ENCODE measurements at regions not wholly inside any gene's neighbourhood (a gene's known extent, or its start where the extent isn't known, plus 50 kb on each side); places are given as distances from the start of the nearest gene placed in this dataset.
"Not testable (repeated sequence)": the region's sequence is repeated elsewhere in the genome, so short reads cannot be mapped to it uniquely, and the experiment has no call there.

DNA sequence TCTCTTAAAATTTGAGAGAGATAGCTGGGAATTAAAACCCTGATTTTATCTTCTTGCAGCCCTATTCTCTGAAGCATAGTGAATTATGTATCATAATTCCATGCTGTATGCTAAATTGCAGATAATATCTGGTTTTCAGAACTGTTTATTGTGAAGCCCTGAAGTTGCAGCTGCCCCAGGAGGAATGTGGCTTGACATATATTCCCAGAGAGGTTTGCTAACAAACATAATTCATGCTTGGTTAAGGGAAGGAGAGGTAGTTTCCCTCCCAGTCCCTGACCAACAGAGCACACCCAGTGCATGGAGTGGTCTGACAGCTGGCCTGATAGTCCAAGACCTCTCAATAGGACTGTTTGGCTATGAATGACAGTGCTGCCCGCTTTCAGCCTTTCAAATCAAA, 500.6 kb upstream of the MIR17HG start:
- H3K4me3 ChIP-seq: no peak overlapping the region
- no peak for TF ChIP-seq CBX8 (IDR thresholded peaks at IDR 0.05)
- TF ChIP-seq, protein P1, sequence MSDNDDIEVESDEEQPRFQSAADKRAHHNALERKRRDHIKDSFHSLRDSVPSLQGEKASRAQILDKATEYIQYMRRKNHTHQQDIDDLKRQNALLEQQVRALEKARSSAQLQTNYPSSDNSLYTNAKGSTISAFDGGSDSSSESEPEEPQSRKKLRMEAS (IDR thresholded peaks at IDR 0.05): no peak
- no peak for TF ChIP-seq MYC (IDR thresholded peaks at IDR 0.05; ENCODE audit: borderline replicate concordance, low read length)
- TF ChIP-seq RNF2 (IDR thresholded peaks at IDR 0.05; ENCODE audit: borderline replicate concordance, low read depth): no peak
- TF ChIP-seq HOXB5 (CRISPR knock-in tag; IDR thresholded peaks at IDR 0.05): no peak
- TF ChIP-seq MAFK (IDR thresholded peaks at IDR 0.05; ENCODE audit: partially characterized antibody): no peak
- no peak for TF ChIP-seq CHD4 (IDR thresholded peaks at IDR 0.05; ENCODE audit: borderline replicate concordance)
- TF ChIP-seq, protein P2, sequence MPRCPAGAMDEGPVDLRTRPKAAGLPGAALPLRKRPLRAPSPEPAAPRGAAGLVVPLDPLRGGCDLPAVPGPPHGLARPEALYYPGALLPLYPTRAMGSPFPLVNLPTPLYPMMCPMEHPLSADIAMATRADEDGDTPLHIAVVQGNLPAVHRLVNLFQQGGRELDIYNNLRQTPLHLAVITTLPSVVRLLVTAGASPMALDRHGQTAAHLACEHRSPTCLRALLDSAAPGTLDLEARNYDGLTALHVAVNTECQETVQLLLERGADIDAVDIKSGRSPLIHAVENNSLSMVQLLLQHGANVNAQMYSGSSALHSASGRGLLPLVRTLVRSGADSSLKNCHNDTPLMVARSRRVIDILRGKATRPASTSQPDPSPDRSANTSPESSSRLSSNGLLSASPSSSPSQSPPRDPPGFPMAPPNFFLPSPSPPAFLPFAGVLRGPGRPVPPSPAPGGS (IDR thresholded peaks at IDR 0.05): no peak
- no peak for TF ChIP-seq ESRRA (IDR thresholded peaks at IDR 0.05; ENCODE audit: borderline replicate concordance, low read length)
- TF ChIP-seq EP300 (IDR thresholded peaks at IDR 0.05): no peak
- TF ChIP-seq, protein P3, sequence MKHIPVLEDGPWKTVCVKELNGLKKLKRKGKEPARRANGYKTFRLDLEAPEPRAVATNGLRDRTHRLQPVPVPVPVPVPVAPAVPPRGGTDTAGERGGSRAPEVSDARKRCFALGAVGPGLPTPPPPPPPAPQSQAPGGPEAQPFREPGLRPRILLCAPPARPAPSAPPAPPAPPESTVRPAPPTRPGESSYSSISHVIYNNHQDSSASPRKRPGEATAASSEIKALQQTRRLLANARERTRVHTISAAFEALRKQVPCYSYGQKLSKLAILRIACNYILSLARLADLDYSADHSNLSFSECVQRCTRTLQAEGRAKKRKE (CRISPR knock-in tag; IDR thresholded peaks at IDR 0.05; ENCODE audit: low read depth): no peak
- no peak for TF ChIP-seq NFE2L2 (conservative IDR thresholded peaks at IDR 0.05; ENCODE audit: low read length)
- TF ChIP-seq KDM5A (IDR thresholded peaks at IDR 0.05): no peak
- TF ChIP-seq ZSCAN20 (CRISPR knock-in tag; IDR thresholded peaks at IDR 0.05): no peak
- no peak for TF ChIP-seq RFX5 (IDR thresholded peaks at IDR 0.05)
- TF ChIP-seq ZFP36 (IDR thresholded peaks at IDR 0.05; ENCODE audit: borderline replicate concordance, partially characterized antibody): no peak
- TF ChIP-seq ZNF302 (CRISPR knock-in tag; IDR thresholded peaks at IDR 0.05): no peak
- TF ChIP-seq HOXA7 (CRISPR knock-in tag; IDR thresholded peaks at IDR 0.05): no peak
- DNase-seq (ENCODE audit: low read depth in 1 of 2, low spot score in 1 of 2): no peak
- POLR2A ChIA-PET: no interaction called here
- no peaks in the 10 kb centered on the region for H3K9me3 ChIP-seq
- no peak overlapping the region for H3K27ac ChIP-seq
- H3K4me1 ChIP-seq: no peaks in the 10 kb centered on the region
- H3K4me2 ChIP-seq: no peak overlapping the region
- FAIRE-seq: no peak
- WGBS (ENCODE audit: missing lambda C conversion rate): 86% methylated on average over 1 of the region's 1 CpG
- CTCF ChIA-PET: no interaction called here
- no peak for ATAC-seq

DNA sequence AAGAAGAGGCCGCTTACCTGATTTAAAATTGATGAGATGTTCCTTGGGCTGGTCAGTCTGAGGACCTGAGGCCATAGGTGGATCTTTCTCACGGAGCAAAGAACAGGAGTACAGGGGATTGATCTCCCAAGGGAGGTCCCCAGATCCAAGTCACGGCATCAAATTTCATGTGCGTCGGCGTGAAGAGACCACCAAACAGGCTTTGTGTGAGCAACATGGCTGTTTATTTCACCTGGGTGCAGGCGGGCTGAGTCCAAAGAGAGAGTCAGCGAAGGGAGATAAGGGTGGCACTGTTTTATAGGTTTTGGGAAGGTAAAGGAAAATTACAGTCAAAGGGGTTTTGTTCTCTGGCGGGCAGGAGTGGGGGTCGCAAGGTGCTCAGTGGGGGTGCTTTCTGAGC, 493.8 kb upstream of the MIR17HG start:
- H3K27ac ChIP-seq: not testable (repeated sequence)

DNA sequence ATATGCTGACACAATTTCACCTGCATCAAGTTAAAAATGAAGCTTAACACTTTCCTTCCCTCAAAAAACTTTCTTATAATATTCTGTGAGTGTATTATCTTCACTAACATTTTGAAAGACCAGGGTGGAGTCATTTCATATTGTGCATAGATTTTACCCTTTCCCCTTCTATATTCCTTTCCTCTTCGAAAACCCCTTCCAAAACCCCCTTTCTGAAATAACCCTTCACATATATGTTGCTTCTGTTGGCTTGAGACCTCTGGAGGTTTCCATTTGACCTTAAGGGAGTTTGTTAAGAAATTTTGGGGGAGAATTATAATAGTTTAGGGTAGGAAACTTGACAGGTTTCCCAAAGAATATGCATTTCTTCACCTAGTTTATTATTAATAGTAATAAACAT, 489.6 kb upstream of the MIR17HG start:
- H3K4me2 ChIP-seq: no peak overlapping the region
- CTCF ChIA-PET: interaction anchor here (1.7 kb wide), 1 partner anchor 9 kb away, joined by 9 read pairs; no protein-coding TSS in a partner anchor
- TF ChIP-seq BHLHE40 (IDR thresholded peaks at IDR 0.05; ENCODE audit: low read depth, low read length) (no peak), KDM1A (IDR thresholded peaks at IDR 0.05; ENCODE audit: low read depth) (no peak), POLR2AphosphoS2 (conservative IDR thresholded peaks at IDR 0.05; ENCODE audit: low read length) (no peak), SMC3 (IDR thresholded peaks at IDR 0.05) (no peak), USF2 (IDR thresholded peaks at IDR 0.05) (no peak), FOSB (CRISPR knock-in tag; IDR thresholded peaks at IDR 0.05) (no peak), E2F6 (IDR thresholded peaks at IDR 0.05; ENCODE audit: borderline replicate concordance, low read depth) (no peak)
- TF ChIP-seq, protein P4, sequence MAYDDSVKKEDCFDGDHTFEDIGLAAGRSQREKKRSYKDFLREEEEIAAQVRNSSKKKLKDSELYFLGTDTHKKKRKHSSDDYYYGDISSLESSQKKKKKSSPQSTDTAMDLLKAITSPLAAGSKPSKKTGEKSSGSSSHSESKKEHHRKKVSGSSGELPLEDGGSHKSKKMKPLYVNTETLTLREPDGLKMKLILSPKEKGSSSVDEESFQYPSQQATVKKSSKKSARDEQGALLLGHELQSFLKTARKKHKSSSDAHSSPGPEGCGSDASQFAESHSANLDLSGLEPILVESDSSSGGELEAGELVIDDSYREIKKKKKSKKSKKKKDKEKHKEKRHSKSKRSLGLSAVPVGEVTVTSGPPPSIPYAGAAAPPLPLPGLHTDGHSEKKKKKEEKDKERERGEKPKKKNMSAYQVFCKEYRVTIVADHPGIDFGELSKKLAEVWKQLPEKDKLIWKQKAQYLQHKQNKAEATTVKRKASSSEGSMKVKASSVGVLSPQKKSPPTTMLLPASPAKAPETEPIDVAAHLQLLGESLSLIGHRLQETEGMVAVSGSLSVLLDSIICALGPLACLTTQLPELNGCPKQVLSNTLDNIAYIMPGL (CRISPR knock-in tag; IDR thresholded peaks at IDR 0.05; ENCODE audit: borderline replicate concordance): no peak
- TF ChIP-seq, protein P5, sequence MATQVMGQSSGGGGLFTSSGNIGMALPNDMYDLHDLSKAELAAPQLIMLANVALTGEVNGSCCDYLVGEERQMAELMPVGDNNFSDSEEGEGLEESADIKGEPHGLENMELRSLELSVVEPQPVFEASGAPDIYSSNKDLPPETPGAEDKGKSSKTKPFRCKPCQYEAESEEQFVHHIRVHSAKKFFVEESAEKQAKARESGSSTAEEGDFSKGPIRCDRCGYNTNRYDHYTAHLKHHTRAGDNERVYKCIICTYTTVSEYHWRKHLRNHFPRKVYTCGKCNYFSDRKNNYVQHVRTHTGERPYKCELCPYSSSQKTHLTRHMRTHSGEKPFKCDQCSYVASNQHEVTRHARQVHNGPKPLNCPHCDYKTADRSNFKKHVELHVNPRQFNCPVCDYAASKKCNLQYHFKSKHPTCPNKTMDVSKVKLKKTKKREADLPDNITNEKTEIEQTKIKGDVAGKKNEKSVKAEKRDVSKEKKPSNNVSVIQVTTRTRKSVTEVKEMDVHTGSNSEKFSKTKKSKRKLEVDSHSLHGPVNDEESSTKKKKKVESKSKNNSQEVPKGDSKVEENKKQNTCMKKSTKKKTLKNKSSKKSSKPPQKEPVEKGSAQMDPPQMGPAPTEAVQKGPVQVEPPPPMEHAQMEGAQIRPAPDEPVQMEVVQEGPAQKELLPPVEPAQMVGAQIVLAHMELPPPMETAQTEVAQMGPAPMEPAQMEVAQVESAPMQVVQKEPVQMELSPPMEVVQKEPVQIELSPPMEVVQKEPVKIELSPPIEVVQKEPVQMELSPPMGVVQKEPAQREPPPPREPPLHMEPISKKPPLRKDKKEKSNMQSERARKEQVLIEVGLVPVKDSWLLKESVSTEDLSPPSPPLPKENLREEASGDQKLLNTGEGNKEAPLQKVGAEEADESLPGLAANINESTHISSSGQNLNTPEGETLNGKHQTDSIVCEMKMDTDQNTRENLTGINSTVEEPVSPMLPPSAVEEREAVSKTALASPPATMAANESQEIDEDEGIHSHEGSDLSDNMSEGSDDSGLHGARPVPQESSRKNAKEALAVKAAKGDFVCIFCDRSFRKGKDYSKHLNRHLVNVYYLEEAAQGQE (IDR thresholded peaks at IDR 0.05): no peak

More for the DNA sequence above, 493.8 kb upstream of the MIR17HG start:
- H3K9me3 ChIP-seq; H3K4me3 ChIP-seq; CTCF ChIA-PET; POLR2A ChIA-PET; H3K4me1 ChIP-seq; DNase-seq (ENCODE audit: low read depth in 1 of 2, low spot score in 1 of 2); FAIRE-seq; ATAC-seq; H3K4me2 ChIP-seq: not testable (repeated sequence)
- WGBS (ENCODE audit: missing lambda C conversion rate): 81% methylated on average over 10 of the region's 10 CpGs

More for the DNA sequence above, 489.6 kb upstream of the MIR17HG start:
- Histone ChIP-seq H3K27ac (no peak overlapping the region), H3K9me3 (no peaks in the 10 kb centered on the region), H3K4me1 (no peaks in the 10 kb centered on the region), H3K4me3 (no peak overlapping the region)
- FAIRE-seq (no peak), DNase-seq (ENCODE audit: low read depth in 1 of 2, low spot score in 1 of 2) (no peak), ATAC-seq (no peak)
- POLR2A ChIA-PET: no interaction called here
- WGBS (ENCODE audit: missing lambda C conversion rate): 63% methylated on average over 1 of the region's 1 CpG
